GM12878 (cell line): ENCODE measurements at regions not wholly inside any gene's neighbourhood (a gene's known extent, or its start where the extent isn't known, plus 50 kb on each side); places are given as distances from the start of the nearest gene placed in this dataset.

ENCODE experiments used
- BCL11A ChIP-seq: IDR thresholded peaks from 2 replicates; pipeline ENCODE4 v1.6.1; 2011; ENCODE audit warnings: low read depth, low read length
- CTCF ChIP-seq, 3 experiments: IDR thresholded peaks in 2 of 3; conservative IDR thresholded peaks in 1 of 3; 2 replicates each; pipeline ENCODE4 v1.5.1; 2011; ENCODE audit warnings: low read depth in 3 of 3, low read length in 3 of 3, mild to moderate bottlenecking in 3 of 3, control low read depth in 2 of 3, moderate library complexity in 2 of 3, inconsistent platforms in 1 of 3, mixed read lengths in 1 of 3; ENCODE audit not compliant: control insufficient read depth in 2 of 3, insufficient read depth in 1 of 3; ENCODE audit errors: extremely low read depth in 1 of 3
- EZH2 ChIP-seq: IDR thresholded peaks from 2 replicates; pipeline ENCODE4 v1.6.1; 2012; ENCODE audit warnings: low read depth, mild to moderate bottlenecking, control low read depth, inconsistent platforms, low read length, borderline replicate concordance; ENCODE audit not compliant: control insufficient read depth
- HDAC6 ChIP-seq: fragments of 200-600 bp; sonication (generic); IDR thresholded peaks from one replicate; pipeline ENCODE4 v1.8.0; 2017; ENCODE audit warnings: antibody characterized with exemption; ENCODE audit not compliant: unreplicated experiment
- JUND ChIP-seq: IDR thresholded peaks from 2 replicates; pipeline ENCODE4 v1.6.1; 2012; ENCODE audit warnings: low read depth, mild to moderate bottlenecking, low read length, improper control_type of control experiment, moderate library complexity
- KDM1A ChIP-seq: fragments of 200-600 bp; sonication (generic); IDR thresholded peaks from 2 replicates; pipeline ENCODE4 v1.6.1; 2016; ENCODE audit warnings: borderline replicate concordance
- MYC ChIP-seq: IDR thresholded peaks from 2 replicates; pipeline ENCODE4 v1.6.1; 2011; ENCODE audit warnings: mild to moderate bottlenecking, low read length, moderate library complexity, inconsistent platforms; ENCODE audit not compliant: insufficient read depth, insufficient replicate concordance, insufficient read length, severe bottlenecking
- SIN3A ChIP-seq: IDR thresholded peaks from 2 replicates; pipeline ENCODE4 v1.6.1; 2012; ENCODE audit warnings: low read depth, low read length, improper control_type of control experiment
- TCF7 ChIP-seq: IDR thresholded peaks from 2 replicates; pipeline ENCODE4 v1.6.1; 2014; ENCODE audit warnings: antibody characterized with exemption, borderline replicate concordance
- TF ChIP-seq, protein P1 (sequence below): fragments of 450-650 bp; formaldehyde crosslinking; IDR thresholded peaks from 2 replicates; pipeline ENCODE4 v1.5.0; 2022; ENCODE audit warnings: mild to moderate bottlenecking, missing genetic modification characterization
- TF ChIP-seq, protein P2 (sequence below): IDR thresholded peaks from 2 replicates; pipeline ENCODE4 v1.6.1; 2012; ENCODE audit warnings: mild to moderate bottlenecking, low read depth, low read length

DNA sequence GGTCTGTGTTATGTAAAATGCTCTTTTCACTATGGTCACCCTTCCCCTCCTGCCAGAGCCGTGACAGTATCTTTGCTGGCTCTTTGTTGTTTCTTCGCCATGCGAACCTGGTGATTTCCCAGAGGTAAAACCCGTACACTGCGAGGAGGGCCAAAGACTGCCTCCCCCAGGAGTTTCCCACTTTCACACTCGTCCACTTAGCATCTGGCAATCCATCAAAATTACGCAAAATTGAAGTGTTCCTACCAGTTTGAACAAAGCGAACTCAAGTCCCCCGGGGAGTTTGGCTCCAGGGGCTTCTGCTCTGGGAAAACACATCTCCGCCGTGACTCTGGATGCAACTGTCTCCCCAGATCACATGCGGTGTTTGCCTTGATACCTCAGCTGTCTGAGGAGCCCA is 239.9 kb downstream of the FAM43A start:
- TF ChIP-seq, protein P1, sequence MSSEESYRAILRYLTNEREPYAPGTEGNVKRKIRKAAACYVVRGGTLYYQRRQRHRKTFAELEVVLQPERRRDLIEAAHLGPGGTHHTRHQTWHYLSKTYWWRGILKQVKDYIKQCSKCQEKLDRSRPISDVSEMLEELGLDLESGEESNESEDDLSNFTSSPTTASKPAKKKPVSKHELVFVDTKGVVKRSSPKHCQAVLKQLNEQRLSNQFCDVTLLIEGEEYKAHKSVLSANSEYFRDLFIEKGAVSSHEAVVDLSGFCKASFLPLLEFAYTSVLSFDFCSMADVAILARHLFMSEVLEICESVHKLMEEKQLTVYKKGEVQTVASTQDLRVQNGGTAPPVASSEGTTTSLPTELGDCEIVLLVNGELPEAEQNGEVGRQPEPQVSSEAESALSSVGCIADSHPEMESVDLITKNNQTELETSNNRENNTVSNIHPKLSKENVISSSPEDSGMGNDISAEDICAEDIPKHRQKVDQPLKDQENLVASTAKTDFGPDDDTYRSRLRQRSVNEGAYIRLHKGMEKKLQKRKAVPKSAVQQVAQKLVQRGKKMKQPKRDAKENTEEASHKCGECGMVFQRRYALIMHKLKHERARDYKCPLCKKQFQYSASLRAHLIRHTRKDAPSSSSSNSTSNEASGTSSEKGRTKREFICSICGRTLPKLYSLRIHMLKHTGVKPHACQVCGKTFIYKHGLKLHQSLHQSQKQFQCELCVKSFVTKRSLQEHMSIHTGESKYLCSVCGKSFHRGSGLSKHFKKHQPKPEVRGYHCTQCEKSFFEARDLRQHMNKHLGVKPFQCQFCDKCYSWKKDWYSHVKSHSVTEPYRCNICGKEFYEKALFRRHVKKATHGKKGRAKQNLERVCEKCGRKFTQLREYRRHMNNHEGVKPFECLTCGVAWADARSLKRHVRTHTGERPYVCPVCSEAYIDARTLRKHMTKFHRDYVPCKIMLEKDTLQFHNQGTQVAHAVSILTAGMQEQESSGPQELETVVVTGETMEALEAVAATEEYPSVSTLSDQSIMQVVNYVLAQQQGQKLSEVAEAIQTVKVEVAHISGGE (CRISPR knock-in tag), result no peak
- TF ChIP-seq CTCF (IDR thresholded peaks at IDR 0.05 in 2 of 3, conservative IDR thresholded peaks at IDR 0.05 in 1 of 3; ENCODE audit: control insufficient read depth in 2 of 3, extremely low read depth in 1 of 3, insufficient read depth in 1 of 3, low read depth in 3 of 3, low read length in 3 of 3), result no peak
- no peak for TF ChIP-seq EZH2
- no peak for TF ChIP-seq MYC
- TF ChIP-seq, protein P2, sequence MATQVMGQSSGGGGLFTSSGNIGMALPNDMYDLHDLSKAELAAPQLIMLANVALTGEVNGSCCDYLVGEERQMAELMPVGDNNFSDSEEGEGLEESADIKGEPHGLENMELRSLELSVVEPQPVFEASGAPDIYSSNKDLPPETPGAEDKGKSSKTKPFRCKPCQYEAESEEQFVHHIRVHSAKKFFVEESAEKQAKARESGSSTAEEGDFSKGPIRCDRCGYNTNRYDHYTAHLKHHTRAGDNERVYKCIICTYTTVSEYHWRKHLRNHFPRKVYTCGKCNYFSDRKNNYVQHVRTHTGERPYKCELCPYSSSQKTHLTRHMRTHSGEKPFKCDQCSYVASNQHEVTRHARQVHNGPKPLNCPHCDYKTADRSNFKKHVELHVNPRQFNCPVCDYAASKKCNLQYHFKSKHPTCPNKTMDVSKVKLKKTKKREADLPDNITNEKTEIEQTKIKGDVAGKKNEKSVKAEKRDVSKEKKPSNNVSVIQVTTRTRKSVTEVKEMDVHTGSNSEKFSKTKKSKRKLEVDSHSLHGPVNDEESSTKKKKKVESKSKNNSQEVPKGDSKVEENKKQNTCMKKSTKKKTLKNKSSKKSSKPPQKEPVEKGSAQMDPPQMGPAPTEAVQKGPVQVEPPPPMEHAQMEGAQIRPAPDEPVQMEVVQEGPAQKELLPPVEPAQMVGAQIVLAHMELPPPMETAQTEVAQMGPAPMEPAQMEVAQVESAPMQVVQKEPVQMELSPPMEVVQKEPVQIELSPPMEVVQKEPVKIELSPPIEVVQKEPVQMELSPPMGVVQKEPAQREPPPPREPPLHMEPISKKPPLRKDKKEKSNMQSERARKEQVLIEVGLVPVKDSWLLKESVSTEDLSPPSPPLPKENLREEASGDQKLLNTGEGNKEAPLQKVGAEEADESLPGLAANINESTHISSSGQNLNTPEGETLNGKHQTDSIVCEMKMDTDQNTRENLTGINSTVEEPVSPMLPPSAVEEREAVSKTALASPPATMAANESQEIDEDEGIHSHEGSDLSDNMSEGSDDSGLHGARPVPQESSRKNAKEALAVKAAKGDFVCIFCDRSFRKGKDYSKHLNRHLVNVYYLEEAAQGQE, result no peak
- TF ChIP-seq KDM1A, result no peak
- TF ChIP-seq TCF7, result no peak
- no peak for TF ChIP-seq SIN3A
- no peak for TF ChIP-seq HDAC6
- TF ChIP-seq JUND, result no peak
- no peak for TF ChIP-seq BCL11A
